ENCODE measurements at regions not wholly inside any gene's neighbourhood (a gene's known extent, or its start where the extent isn't known, plus 50 kb on each side); places are given as distances from the start of the nearest gene placed in this dataset.

- TF ChIP-seq CTCF (IDR thresholded peaks at IDR 0.05) (no peak), FOXJ3 (CRISPR knock-in tag; IDR thresholded peaks at IDR 0.05) (no peak), IRF3 (IDR thresholded peaks at IDR 0.05; ENCODE audit: low read depth, low read length) (no peak), NFIC (IDR thresholded peaks at IDR 0.05; ENCODE audit: borderline replicate concordance) (no peak), EP300 (IDR thresholded peaks at IDR 0.05; ENCODE audit: borderline replicate concordance in 1 of 2, low read depth in 1 of 2, low read length in 1 of 2) (no peak), YY1 (IDR thresholded peaks at IDR 0.05; ENCODE audit: low read depth) (no peak), EZH2phosphoT487 (IDR thresholded peaks at IDR 0.05; ENCODE audit: borderline replicate concordance, low read depth) (no peak), POLR2AphosphoS5 (IDR thresholded peaks at IDR 0.05; ENCODE audit: low read depth, low read length) (no peak), TEAD4 (IDR thresholded peaks at IDR 0.05; ENCODE audit: borderline replicate concordance, insufficient read depth) (no peak), FOXM1 (IDR thresholded peaks at IDR 0.05; ENCODE audit: low read depth) (no peak), RAD21 (IDR thresholded peaks at IDR 0.05; ENCODE audit: low read length) (no peak), GABPA (IDR thresholded peaks at IDR 0.05; ENCODE audit: low read depth) (no peak)
- TF ChIP-seq, protein P1, sequence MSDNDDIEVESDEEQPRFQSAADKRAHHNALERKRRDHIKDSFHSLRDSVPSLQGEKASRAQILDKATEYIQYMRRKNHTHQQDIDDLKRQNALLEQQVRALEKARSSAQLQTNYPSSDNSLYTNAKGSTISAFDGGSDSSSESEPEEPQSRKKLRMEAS (IDR thresholded peaks at IDR 0.05; ENCODE audit: low read depth) = no peak
- TF ChIP-seq, protein P2, sequence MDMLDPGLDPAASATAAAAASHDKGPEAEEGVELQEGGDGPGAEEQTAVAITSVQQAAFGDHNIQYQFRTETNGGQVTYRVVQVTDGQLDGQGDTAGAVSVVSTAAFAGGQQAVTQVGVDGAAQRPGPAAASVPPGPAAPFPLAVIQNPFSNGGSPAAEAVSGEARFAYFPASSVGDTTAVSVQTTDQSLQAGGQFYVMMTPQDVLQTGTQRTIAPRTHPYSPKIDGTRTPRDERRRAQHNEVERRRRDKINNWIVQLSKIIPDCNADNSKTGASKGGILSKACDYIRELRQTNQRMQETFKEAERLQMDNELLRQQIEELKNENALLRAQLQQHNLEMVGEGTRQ (IDR thresholded peaks at IDR 0.05; ENCODE audit: borderline replicate concordance, low read depth, low read length) = no peak
Observed at GRCh38 chr4:10971800-10972401, 287.3 kb upstream of the CLNK start.

Measured in SK-N-SH (cell line).